PC-3 (cell line): ENCODE measurements at regions not wholly inside any gene's neighbourhood (a gene's known extent, or its start where the extent isn't known, plus 50 kb on each side); places are given as distances from the start of the nearest gene placed in this dataset.

ENCODE experiments used
- ATAC-seq: fragments of 200-7000 bp; cut with Tn5 transposase; 2 replicates; pipeline ENCODE4 v1.9.1; 2020; ENCODE audit warnings: mild to moderate bottlenecking, moderate library complexity
- BruUV-seq: library from RNA; stranded (reverse); fragments of 400-500 nt; replicated peaks from 2 replicates; lab custom pipeline; 2021; lab: Mats Ljungman, UMichigan
- CTCF ChIA-PET: fragments of 300-600 bp; sonication (Branson Sonifier 250); formaldehyde crosslinking; loops from one replicate; lab custom pipeline; 2022; ENCODE audit warnings: antibody characterized with exemption; lab: Charles Lee
- POLR2A ChIA-PET: fragments of 300-600 bp; sonication (Branson Sonifier 250); formaldehyde crosslinking; loops from one replicate; lab custom pipeline; 2022; ENCODE audit warnings: antibody characterized with exemption; ENCODE audit not compliant: unreplicated experiment; lab: Charles Lee
- DNase-seq: peaks from one replicate; pipeline ENCODE4 v3.0.0-alpha.2; 2015
- H2AFZ ChIP-seq: fragments of 300-600 bp; sonication (generic); 2 replicates; pipeline ENCODE4 v1.6.0; 2016; ENCODE audit warnings: antibody characterized with exemption, low read length
- H3F3A ChIP-seq: fragments of 300-600 bp; sonication (generic); one replicate; pipeline ENCODE4 v1.6.0; 2017; ENCODE audit warnings: antibody characterized with exemption, low read length, control low read depth, mild to moderate bottlenecking; ENCODE audit not compliant: unreplicated experiment
- H3K27ac ChIP-seq: fragments of 300-600 bp; sonication (generic); 2 replicates; pipeline ENCODE4 v1.5.1; 2016; ENCODE audit warnings: mild to moderate bottlenecking, low read length
- H3K27me3 ChIP-seq: fragments of 300-600 bp; sonication (generic); 2 replicates; pipeline ENCODE4 v1.6.1; 2016; ENCODE audit warnings: low read length, mixed read lengths
- H3K36me3 ChIP-seq: fragments of 300-600 bp; sonication (generic); 2 replicates; pipeline ENCODE4 v1.6.1; 2016; ENCODE audit warnings: low read depth, mixed run types, low read length, mixed read lengths
- H3K4me1 ChIP-seq: fragments of 300-600 bp; sonication (generic); 2 replicates; pipeline ENCODE4 v1.5.1; 2016; ENCODE audit warnings: low read length; ENCODE audit not compliant: insufficient read depth
- H3K4me2 ChIP-seq: fragments of 300-600 bp; sonication (generic); 2 replicates; pipeline ENCODE4 v1.6.0; 2016; ENCODE audit warnings: low read length
- H3K4me3 ChIP-seq: fragments of 300-600 bp; sonication (generic); 2 replicates; pipeline ENCODE4 v1.5.1; 2016; ENCODE audit warnings: mild to moderate bottlenecking, low read length, mixed read lengths
- H3K79me2 ChIP-seq: fragments of 300-600 bp; sonication (generic); 2 replicates; pipeline ENCODE4 v1.6.1; 2017; ENCODE audit warnings: low read length, mixed read lengths
- H3K9ac ChIP-seq: fragments of 300-600 bp; sonication (generic); 2 replicates; pipeline ENCODE4 v1.6.0; 2016; ENCODE audit warnings: mild to moderate bottlenecking, low read length
- H3K9me2 ChIP-seq: fragments of 300-600 bp; sonication (generic); replicated peaks from 2 replicates; pipeline ENCODE4 v1.6.1; 2016; ENCODE audit warnings: mixed run types, low read length, mixed read lengths
- H3K9me3 ChIP-seq: fragments of 300-600 bp; sonication (generic); 2 replicates; pipeline ENCODE4 v1.6.1; 2016; ENCODE audit warnings: low read length, mixed read lengths
- H4K20me1 ChIP-seq: fragments of 300-600 bp; sonication (generic); 2 replicates; pipeline ENCODE4 v1.6.1; 2016; ENCODE audit warnings: low read length, mixed read lengths
- EZH2 ChIP-seq: fragments of 300-600 bp; sonication (generic); IDR thresholded peaks from one replicate; pipeline ENCODE4 v1.6.1; 2017; ENCODE audit warnings: antibody characterized with exemption, mild to moderate bottlenecking, low read length; ENCODE audit not compliant: unreplicated experiment
- EZH2phosphoT487 ChIP-seq: fragments of 300-600 bp; sonication (generic); IDR thresholded peaks from 2 replicates; pipeline ENCODE4 v1.6.1; 2018; ENCODE audit warnings: mild to moderate bottlenecking, antibody characterized with exemption, low read length, borderline replicate concordance
- intact Hi-C: fragments of 100-400 bp; cut with micrococcal nuclease; formaldehyde crosslinking; loops from 2 replicates; pipeline ENCODE4 v1.9.0; 2023
- TF ChIP-seq, protein P1 (sequence below): fragments of 300-600 bp; sonication (generic); conservative IDR thresholded peaks from 2 replicates; pipeline ENCODE4 v1.5.1; 2017; ENCODE audit warnings: antibody characterized with exemption, low read depth, mild to moderate bottlenecking, low read length

DNA sequence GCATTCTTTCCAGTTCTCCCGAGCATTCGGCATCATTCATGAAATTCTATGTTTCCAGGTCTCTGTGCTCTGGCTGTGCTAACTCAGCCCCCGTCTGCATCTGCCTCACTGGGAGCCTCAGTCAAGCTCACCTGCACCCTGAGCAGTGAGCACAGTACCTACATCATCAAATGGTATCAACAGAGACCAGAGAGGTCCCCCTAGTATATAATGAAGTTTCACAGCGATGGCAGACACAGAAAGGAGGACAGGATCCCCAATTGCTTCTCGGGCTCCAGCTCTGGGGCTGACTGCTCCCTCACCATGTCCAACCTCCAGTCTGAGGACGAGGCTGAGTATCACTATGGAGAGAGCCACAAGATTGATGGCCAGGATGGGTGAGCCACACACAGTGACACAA is 52.8 kb upstream of the IGLL5 start:
- H3K9me3 ChIP-seq: no peaks in the 10 kb centered on the region
- intact Hi-C loops: no loop called here
- no peaks in the 10 kb centered on the region for H4K20me1 ChIP-seq
- no peaks in the 10 kb centered on the region for H3K9me2 ChIP-seq
- H3K27me3 ChIP-seq: peaks cover 64% of the 10 kb centered on the region
- H3K9ac ChIP-seq: no peak overlapping the region
- no peak overlapping the region for H3K4me3 ChIP-seq
- DNase-seq (no peak), ATAC-seq (no peak)
- H3K79me2 ChIP-seq: no peaks in the 10 kb centered on the region
- no peak for TF ChIP-seq EZH2
- no peak for TF ChIP-seq EZH2phosphoT487
- TF ChIP-seq, protein P1, sequence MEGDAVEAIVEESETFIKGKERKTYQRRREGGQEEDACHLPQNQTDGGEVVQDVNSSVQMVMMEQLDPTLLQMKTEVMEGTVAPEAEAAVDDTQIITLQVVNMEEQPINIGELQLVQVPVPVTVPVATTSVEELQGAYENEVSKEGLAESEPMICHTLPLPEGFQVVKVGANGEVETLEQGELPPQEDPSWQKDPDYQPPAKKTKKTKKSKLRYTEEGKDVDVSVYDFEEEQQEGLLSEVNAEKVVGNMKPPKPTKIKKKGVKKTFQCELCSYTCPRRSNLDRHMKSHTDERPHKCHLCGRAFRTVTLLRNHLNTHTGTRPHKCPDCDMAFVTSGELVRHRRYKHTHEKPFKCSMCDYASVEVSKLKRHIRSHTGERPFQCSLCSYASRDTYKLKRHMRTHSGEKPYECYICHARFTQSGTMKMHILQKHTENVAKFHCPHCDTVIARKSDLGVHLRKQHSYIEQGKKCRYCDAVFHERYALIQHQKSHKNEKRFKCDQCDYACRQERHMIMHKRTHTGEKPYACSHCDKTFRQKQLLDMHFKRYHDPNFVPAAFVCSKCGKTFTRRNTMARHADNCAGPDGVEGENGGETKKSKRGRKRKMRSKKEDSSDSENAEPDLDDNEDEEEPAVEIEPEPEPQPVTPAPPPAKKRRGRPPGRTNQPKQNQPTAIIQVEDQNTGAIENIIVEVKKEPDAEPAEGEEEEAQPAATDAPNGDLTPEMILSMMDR: no peak
- H3K4me2 ChIP-seq: no peak overlapping the region
- no peak overlapping the region for H2AFZ ChIP-seq
- BruUV-seq: no TSS peak
- H3K27ac ChIP-seq: no peak overlapping the region
- ChIA-PET POLR2A (no interaction called here), CTCF (no interaction called here)
- no peaks in the 10 kb centered on the region for H3K36me3 ChIP-seq
- H3K4me1 ChIP-seq: no peaks in the 10 kb centered on the region
- H3F3A ChIP-seq: no peaks in the 10 kb centered on the region

DNA sequence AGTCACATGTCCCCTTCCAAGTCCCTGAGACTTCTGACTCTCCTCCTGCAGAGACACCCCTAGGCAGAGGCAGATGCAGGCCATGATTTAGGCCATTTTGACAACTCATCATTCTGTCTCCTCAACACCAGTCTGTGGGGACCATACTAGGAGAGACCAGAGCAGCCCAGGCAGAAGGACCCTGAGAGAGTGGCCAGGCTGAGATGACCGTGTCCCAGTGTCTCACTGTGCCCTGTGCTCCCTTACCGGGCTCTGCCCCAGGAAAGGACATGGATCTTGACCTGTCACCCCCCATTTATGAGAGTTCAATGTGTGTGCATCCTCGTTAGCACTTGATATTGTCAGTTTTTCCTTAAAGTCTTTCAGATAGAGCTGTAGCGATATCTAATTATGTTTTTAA is 52.4 kb upstream of the IGLL5 start:
- ATAC-seq (no peak), DNase-seq (no peak)
- Histone ChIP-seq H3K36me3 (no peaks in the 10 kb centered on the region), H3K9ac (no peak overlapping the region), H4K20me1 (no peaks in the 10 kb centered on the region), H2AFZ (no peak overlapping the region), H3F3A (no peaks in the 10 kb centered on the region), H3K9me3 (no peaks in the 10 kb centered on the region), H3K79me2 (no peaks in the 10 kb centered on the region), H3K27me3 (peaks cover 61% of the 10 kb centered on the region), H3K9me2 (no peaks in the 10 kb centered on the region), H3K4me3 (no peak overlapping the region), H3K4me2 (no peak overlapping the region), H3K4me1 (no peaks in the 10 kb centered on the region), H3K27ac (no peak overlapping the region)
- ChIA-PET CTCF (no interaction called here), POLR2A (no interaction called here)
- no TSS peak for BruUV-seq
- intact Hi-C loops: no loop called here
- TF ChIP-seq EZH2: no peak
- no peak for TF ChIP-seq EZH2phosphoT487
- TF ChIP-seq, protein P1: no peak

- DNase-seq (no peak), ATAC-seq (no peak)
- ChIA-PET CTCF (no interaction called here), POLR2A (no interaction called here)
- Histone ChIP-seq H3K4me1 (no peaks in the 10 kb centered on the region), H3K9me3 (no peaks in the 10 kb centered on the region), H3F3A (no peaks in the 10 kb centered on the region), H3K27me3 (peaks cover 61% of the 10 kb centered on the region), H3K4me3 (no peak overlapping the region), H3K79me2 (no peaks in the 10 kb centered on the region), H3K27ac (no peak overlapping the region), H3K36me3 (no peaks in the 10 kb centered on the region), H4K20me1 (no peaks in the 10 kb centered on the region), H3K9me2 (no peaks in the 10 kb centered on the region), H3K9ac (no peak overlapping the region), H2AFZ (no peak overlapping the region), H3K4me2 (no peak overlapping the region)
- no TSS peak for BruUV-seq
- TF ChIP-seq, protein P1: no peak
- TF ChIP-seq EZH2phosphoT487 (no peak), EZH2 (no peak)
- intact Hi-C loops: no loop called here
Observed at GRCh38 chr22:22835771-22836291, 51.8 kb upstream of the IGLL5 start.
